ENCODE measurements at regions not wholly inside any gene's neighbourhood (a gene's known extent, or its start where the extent isn't known, plus 50 kb on each side); places are given as distances from the start of the nearest gene placed in this dataset.
"Not testable (repeated sequence)": the region's sequence is repeated elsewhere in the genome, so short reads cannot be mapped to it uniquely, and the experiment has no call there.

DNA sequence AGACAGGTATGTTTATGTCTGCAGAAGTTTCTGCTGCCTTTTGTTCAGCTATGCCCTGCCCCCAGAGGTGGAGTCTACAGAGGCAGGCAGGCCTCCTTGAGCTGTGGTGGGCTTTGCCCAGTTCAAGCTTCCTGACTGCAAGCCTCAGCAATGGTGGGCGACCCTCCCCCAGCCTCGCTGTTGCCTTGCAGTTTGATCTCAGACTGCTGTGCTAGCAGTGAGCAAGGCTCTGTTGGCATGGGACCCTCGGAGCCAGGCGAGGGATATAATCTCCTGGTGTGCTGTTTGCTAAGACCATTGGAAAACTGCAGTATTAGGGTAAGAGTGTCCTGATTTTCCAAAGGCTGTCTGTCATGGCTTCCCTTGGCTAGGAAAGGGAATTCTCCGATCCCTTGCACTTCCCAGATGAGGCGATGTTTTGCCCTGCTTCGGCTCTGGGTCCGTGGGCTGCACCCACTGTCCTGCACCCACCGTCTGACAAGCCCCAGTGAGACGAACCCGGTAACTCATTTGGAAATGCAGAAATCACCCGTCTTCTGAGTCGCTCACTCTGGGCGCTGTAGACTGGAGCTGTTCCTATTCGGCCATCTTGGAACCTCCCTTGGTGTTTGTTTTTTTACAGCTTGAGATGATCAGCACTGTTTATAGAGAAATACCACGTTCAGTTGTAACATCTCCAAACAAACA, 2705.5 kb upstream of the PCDH20 start:
- TF ChIP-seq POLR2A (IDR thresholded peaks at IDR 0.05): not testable (repeated sequence)
- TF ChIP-seq, protein P1, sequence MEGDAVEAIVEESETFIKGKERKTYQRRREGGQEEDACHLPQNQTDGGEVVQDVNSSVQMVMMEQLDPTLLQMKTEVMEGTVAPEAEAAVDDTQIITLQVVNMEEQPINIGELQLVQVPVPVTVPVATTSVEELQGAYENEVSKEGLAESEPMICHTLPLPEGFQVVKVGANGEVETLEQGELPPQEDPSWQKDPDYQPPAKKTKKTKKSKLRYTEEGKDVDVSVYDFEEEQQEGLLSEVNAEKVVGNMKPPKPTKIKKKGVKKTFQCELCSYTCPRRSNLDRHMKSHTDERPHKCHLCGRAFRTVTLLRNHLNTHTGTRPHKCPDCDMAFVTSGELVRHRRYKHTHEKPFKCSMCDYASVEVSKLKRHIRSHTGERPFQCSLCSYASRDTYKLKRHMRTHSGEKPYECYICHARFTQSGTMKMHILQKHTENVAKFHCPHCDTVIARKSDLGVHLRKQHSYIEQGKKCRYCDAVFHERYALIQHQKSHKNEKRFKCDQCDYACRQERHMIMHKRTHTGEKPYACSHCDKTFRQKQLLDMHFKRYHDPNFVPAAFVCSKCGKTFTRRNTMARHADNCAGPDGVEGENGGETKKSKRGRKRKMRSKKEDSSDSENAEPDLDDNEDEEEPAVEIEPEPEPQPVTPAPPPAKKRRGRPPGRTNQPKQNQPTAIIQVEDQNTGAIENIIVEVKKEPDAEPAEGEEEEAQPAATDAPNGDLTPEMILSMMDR (IDR thresholded peaks at IDR 0.05): not testable (repeated sequence)
